Natural killer cell (primary cell): ENCODE measurements at regions not wholly inside any gene's neighbourhood (a gene's known extent, or its start where the extent isn't known, plus 50 kb on each side); places are given as distances from the start of the nearest gene placed in this dataset.

Experiments
- ATAC-seq, 3 donors: fragments of 150-1000 bp in 2 of 3; fragments of 200-7000 bp in 1 of 3; cut with Tn5 transposase; 1 replicate in 1 of 3; 2 replicates in 2 of 3; pipeline ENCODE4 v1.10.0; 2021; ENCODE audit warnings: mild to moderate bottlenecking in 2 of 3, moderate library complexity in 2 of 3
- DNase-seq, 2 donors: peaks; one replicate each; pipeline versions ENCODE4 v3.0.0 to v3.0.0-alpha.2; 2013 to 2021; ENCODE audit warnings: mixed read lengths in 1 of 2
- H3K27ac ChIP-seq: one replicate; pipeline ENCODE4 v1.5.1; 2013; ENCODE audit warnings: mild to moderate bottlenecking, low read length
- H3K27me3 ChIP-seq: one replicate; pipeline ENCODE4 v1.6.1; 2013; ENCODE audit warnings: low read length; ENCODE audit not compliant: control insufficient read depth, insufficient read depth
- H3K36me3 ChIP-seq: one replicate; pipeline ENCODE4 v1.6.1; 2013; ENCODE audit warnings: low read length; ENCODE audit not compliant: control insufficient read depth, insufficient read depth
- H3K4me1 ChIP-seq: one replicate; pipeline ENCODE4 v1.6.1; 2013; ENCODE audit warnings: low read length; ENCODE audit not compliant: control insufficient read depth, insufficient read depth
- H3K4me3 ChIP-seq: one replicate; pipeline ENCODE4 v1.5.1; 2013; ENCODE audit warnings: low read length
- H3K9me3 ChIP-seq: one replicate; pipeline ENCODE4 v1.6.1; 2013; ENCODE audit warnings: low read length; ENCODE audit not compliant: control insufficient read depth, insufficient read depth
- H3K27ac Mint-ChIP-seq, 2 donors: one replicate each; pipeline ENCODE4 v1.8.0; 2022; ENCODE audit warnings: mild to moderate bottlenecking in 2 of 2, mixed read lengths in 2 of 2, moderate library complexity in 1 of 2
- H3K27me3 Mint-ChIP-seq, 2 donors: one replicate each; pipeline ENCODE4 v1.8.0; 2022; ENCODE audit warnings: low read depth in 2 of 2, mixed read lengths in 2 of 2
- H3K36me3 Mint-ChIP-seq: one replicate; pipeline ENCODE4 v1.8.0; 2022; ENCODE audit warnings: mixed read lengths
- H3K4me1 Mint-ChIP-seq, 2 donors: one replicate each; pipeline ENCODE4 v1.8.0; 2022; ENCODE audit warnings: mixed read lengths in 2 of 2
- H3K4me3 Mint-ChIP-seq: one replicate; pipeline ENCODE4 v1.8.0; 2022; ENCODE audit warnings: mild to moderate bottlenecking, moderate library complexity, mixed read lengths
- H3K9me3 Mint-ChIP-seq, 2 donors: one replicate each; pipeline ENCODE4 v1.8.0; 2022; ENCODE audit warnings: mixed read lengths in 2 of 2
- CTCF ChIP-seq: fragments of 200-600 bp; IDR thresholded peaks from one replicate; pipeline ENCODE4 v1.8.0; 2022; ENCODE audit warnings: antibody characterized with exemption
- WGBS: methylation state at CpG from one replicate; pipeline ENCODE4 v1.1.7; 2013; ENCODE audit warnings: missing lambda C conversion rate; ENCODE audit not compliant: insufficient coverage; 5-methylcytosine and 5-hydroxymethylcytosine counted together
- intact Hi-C: fragments of 100-400 bp; cut with micrococcal nuclease; formaldehyde crosslinking; loops from one replicate; pipeline ENCODE4 v1.14.2; 2022

- no peaks in the 10 kb centered on the region for H3K9me3 ChIP-seq
- Mint-ChIP-seq H3K27ac (no peak overlapping the region), H3K9me3 (peaks cover 6 to 9% of the 10 kb centered on the region in 2 donors), H3K4me1 (no peaks in the 10 kb centered on the region), H3K36me3 (no peaks in the 10 kb centered on the region), H3K4me3 (no peak overlapping the region), H3K27me3 (no peaks in the 10 kb centered on the region)
- DNase-seq (no peak), ATAC-seq (no peak)
- WGBS, result 68% methylated on average over 1 of the region's 1 CpG
- no peaks in the 10 kb centered on the region for H3K36me3 ChIP-seq
- TF ChIP-seq CTCF, result no peak
- H3K4me1 ChIP-seq, result no peaks in the 10 kb centered on the region
- intact Hi-C loops, result no loop called here
- H3K27ac ChIP-seq, result no peak overlapping the region
- no peak overlapping the region for H3K4me3 ChIP-seq
- no peaks in the 10 kb centered on the region for H3K27me3 ChIP-seq
Observed at GRCh38 chr6:93523365-93523764, 104.0 kb upstream of the EPHA7 start.

GRCh38 chr6:93516441-93516840 lies 97.1 kb upstream of the EPHA7 start:
- intact Hi-C loops, result no loop called here
- H3K4me1 ChIP-seq, result no peaks in the 10 kb centered on the region
- no peak for TF ChIP-seq CTCF
- peaks cover 12 to 19% of the 10 kb centered on the region in 2 donors for H3K9me3 Mint-ChIP-seq
- H3K9me3 ChIP-seq, result no peaks in the 10 kb centered on the region
- no peaks in the 10 kb centered on the region for H3K4me1 Mint-ChIP-seq
- H3K36me3 ChIP-seq, result no peaks in the 10 kb centered on the region
- no peak overlapping the region for H3K27ac ChIP-seq
- ATAC-seq (no peak), DNase-seq (no peak)
- WGBS, result no CpG with 5 or more reads among the region's 2 CpGs
- H3K36me3 Mint-ChIP-seq, result no peaks in the 10 kb centered on the region
- H3K27me3 Mint-ChIP-seq, result no peaks in the 10 kb centered on the region
- no peaks in the 10 kb centered on the region for H3K27me3 ChIP-seq
- H3K27ac Mint-ChIP-seq, result no peak overlapping the region
- H3K4me3 Mint-ChIP-seq, result no peak overlapping the region
- H3K4me3 ChIP-seq, result no peak overlapping the region

GRCh38 chr6:93515736-93516135 lies 96.4 kb upstream of the EPHA7 start:
- H3K27me3 ChIP-seq, result no peaks in the 10 kb centered on the region
- no CpG with 5 or more reads among the region's 2 CpGs for WGBS
- no peaks in the 10 kb centered on the region for H3K4me1 ChIP-seq
- Mint-ChIP-seq H3K36me3 (no peaks in the 10 kb centered on the region), H3K27ac (no peak overlapping the region), H3K27me3 (no peaks in the 10 kb centered on the region), H3K4me1 (no peaks in the 10 kb centered on the region), H3K9me3 (peaks cover 13 to 25% of the 10 kb centered on the region in 2 donors), H3K4me3 (no peak overlapping the region)
- H3K4me3 ChIP-seq, result no peak overlapping the region
- no peak for ATAC-seq
- intact Hi-C loops, result no loop called here
- no peak for DNase-seq
- H3K27ac ChIP-seq, result no peak overlapping the region
- TF ChIP-seq CTCF, result no peak
- H3K36me3 ChIP-seq, result no peaks in the 10 kb centered on the region
- no peaks in the 10 kb centered on the region for H3K9me3 ChIP-seq

GRCh38 chr6:93498713-93499112 lies 79.4 kb upstream of the EPHA7 start:
- H3K4me1 Mint-ChIP-seq, result no peaks in the 10 kb centered on the region
- no peaks in the 10 kb centered on the region for H3K9me3 ChIP-seq
- H3K27ac ChIP-seq, result no peak overlapping the region
- no peaks in the 10 kb centered on the region for H3K4me1 ChIP-seq
- no peaks in the 10 kb centered on the region for H3K27me3 Mint-ChIP-seq
- H3K36me3 Mint-ChIP-seq, result no peaks in the 10 kb centered on the region
- peaks cover 13 to 14% of the 10 kb centered on the region in 2 donors for H3K9me3 Mint-ChIP-seq
- ATAC-seq (no peak), DNase-seq (no peak)
- intact Hi-C loops, result no loop called here
- no peak for TF ChIP-seq CTCF
- no peak overlapping the region for H3K4me3 ChIP-seq
- no peaks in the 10 kb centered on the region for H3K27me3 ChIP-seq
- WGBS, result 86% methylated on average over 3 of the region's 4 CpGs
- H3K36me3 ChIP-seq, result no peaks in the 10 kb centered on the region
- H3K4me3 Mint-ChIP-seq, result no peak overlapping the region
- no peak overlapping the region for H3K27ac Mint-ChIP-seq
